ENCODE measurements at regions not wholly inside any gene's neighbourhood (a gene's known extent, or its start where the extent isn't known, plus 50 kb on each side); places are given as distances from the start of the nearest gene placed in this dataset.

GRCh38 chr15:99511866-99512661, 53.7 kb upstream of the MEF2A start:
- DNase-seq, result no peak

GRCh38 chr15:99514306-99514705, 51.5 kb upstream of the MEF2A start:
- no peak for DNase-seq
